ENCODE measurements at regions not wholly inside any gene's neighbourhood (a gene's known extent, or its start where the extent isn't known, plus 50 kb on each side); places are given as distances from the start of the nearest gene placed in this dataset.

- TF ChIP-seq CTCF (IDR thresholded peaks at IDR 0.05) (no peak), EZH2 (IDR thresholded peaks at IDR 0.05; ENCODE audit: borderline replicate concordance, insufficient read depth, low read depth, low read length, poor library complexity, severe bottlenecking) (no peak)
Observed at GRCh38 chr2:105177008-105177407, 64.5 kb upstream of the GPR45 start.
